NCI-H526 treated with DMSO at 0.1 percent for 48 hours (cell line): ENCODE measurements at regions not wholly inside any gene's neighbourhood (a gene's known extent, or its start where the extent isn't known, plus 50 kb on each side); places are given as distances from the start of the nearest gene placed in this dataset.
"Not testable (repeated sequence)": the region's sequence is repeated elsewhere in the genome, so short reads cannot be mapped to it uniquely, and the experiment has no call there.

ENCODE experiments used
- DNase-seq: peaks from one replicate; lab custom pipeline; 2025; lab: John Stamatoyannopoulos, UW

DNA sequence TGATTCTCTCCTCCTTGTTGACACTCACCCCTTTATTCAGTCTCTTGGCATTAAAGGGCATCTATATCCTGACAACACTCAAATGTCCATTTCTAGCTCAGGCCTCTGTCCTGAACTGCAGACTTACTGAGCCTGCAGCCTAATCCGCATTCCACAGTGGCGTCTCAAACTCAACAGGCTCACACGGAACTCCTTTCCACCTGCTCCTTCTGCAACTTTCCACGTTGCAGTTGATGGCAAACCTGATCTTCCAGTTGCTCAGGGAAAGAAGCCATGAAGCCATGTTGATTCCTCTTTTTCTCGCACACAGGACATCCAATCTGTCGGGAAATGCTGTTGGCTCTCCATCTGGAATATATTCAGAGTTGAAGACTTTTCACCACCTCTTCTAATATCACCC is 522.4 kb downstream of the CCSER2 start:
- no peak for DNase-seq

DNA sequence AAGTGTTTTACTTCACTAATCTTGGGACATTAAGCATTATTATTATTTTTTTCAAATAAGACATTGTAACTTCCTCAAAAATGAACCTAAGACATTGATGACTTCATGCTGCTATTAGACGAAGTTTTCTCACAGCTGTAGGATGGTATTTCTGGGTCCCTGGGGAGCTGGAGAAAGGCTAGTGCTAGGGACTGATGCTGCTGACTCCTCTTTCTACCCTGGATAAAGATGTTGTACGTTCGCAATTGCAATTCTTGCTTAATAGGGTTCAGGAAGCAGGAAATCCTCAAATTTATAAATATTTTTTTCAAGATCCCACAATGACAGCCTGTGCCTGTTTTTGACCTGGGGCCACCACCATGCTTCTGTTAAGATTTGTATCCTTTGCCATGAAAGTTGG is 526.0 kb downstream of the CCSER2 start:
- DNase-seq = no peak

DNA sequence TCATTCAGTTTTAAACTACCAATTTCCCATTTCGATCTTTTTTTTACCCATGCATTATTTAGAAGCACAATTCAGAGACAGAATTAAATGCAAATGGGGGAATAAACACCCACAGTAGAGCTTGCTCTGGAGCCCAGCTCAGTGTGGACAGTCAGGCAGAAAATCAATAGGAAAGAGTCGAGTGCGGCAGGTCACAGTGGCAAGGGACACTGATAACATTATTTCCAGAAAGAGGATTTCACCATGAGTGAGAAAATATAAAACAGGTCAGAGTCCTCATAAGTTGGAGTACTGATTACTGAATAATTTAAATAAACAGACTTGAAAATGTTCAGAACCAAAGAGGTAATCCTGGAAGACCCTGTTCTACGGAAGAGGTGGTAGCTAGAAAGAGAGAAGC is 532.5 kb downstream of the CCSER2 start:
- no peak for DNase-seq

DNA sequence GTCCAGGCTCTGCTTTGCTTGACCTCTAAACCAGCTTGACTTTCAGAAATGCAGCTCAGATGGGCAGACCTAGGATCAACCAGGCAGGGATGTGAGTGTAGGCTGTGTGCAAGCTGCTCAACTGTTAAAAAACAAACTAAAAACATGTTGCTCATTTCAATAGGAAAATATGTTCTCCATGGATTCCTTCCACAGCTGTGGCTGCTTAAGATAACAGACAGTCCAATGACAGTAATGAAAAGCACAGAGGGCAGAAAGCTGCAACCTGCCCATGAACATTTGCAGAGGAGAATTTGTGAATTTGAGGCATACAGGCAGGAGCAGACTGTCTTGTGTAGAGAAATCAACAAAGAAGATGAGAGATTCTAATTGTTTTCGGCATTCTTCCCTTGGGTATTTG is 534.2 kb downstream of the CCSER2 start:
- no peak for DNase-seq

DNA sequence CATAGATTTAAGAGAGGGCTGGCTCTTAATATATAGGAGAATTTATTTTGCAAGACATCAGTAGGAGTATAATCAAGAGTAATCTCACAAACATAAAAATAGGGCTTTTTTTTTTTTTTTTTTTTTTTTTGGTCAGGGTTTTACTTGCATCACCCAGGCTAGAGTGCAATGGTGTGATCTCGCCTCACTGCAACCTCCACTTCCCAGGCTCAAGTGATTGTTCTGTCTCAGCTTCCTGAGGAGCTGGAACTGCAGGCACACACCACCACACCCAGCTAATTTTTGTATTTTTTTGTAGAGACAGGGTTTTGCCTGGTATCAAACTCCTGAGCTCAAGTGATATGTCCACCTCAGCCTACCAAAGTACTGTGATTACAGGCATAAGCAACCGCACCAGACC is 535.3 kb downstream of the CCSER2 start:
- DNase-seq = no peak

DNA sequence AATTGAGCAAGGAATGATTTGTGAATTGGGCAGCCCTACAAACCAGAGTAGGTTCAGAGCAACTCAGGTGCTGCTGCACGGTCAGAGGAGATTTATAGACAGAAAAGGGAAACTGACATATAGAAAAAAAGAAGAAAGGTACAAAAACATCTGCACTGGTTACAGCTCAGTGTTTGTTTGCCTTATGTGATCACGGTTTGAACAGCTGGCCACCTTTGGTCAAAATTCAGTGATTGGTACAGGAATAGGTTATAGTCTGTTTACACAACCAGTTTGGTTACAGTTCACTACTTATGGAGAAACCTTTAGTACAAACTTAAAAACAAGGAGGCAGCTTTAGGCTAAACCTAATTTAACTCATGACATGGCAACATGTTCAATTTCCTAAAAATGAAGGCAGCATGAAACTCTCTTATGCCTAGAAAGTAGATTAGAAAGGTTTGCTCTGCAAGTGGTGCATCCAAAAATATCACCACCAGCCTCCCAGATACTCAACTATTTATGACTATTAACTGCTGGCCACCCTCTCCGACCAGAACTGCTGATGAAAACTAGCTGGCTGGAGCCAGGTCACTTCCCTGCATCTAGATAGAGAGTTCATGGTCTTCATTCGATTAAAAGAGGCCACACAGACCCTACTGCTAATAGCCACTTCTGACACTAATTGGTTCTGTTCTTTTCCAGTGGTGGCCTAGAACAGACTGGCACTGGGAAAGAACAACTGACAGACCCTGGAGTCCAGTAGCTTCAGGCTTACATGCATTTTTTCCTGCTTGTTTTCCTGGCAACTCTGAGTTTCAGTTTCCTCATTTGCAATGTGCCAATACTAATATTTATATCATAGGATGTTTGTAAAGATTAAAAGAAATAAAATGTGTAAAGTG is 548.0 kb downstream of the CCSER2 start:
- no peak for DNase-seq

DNA sequence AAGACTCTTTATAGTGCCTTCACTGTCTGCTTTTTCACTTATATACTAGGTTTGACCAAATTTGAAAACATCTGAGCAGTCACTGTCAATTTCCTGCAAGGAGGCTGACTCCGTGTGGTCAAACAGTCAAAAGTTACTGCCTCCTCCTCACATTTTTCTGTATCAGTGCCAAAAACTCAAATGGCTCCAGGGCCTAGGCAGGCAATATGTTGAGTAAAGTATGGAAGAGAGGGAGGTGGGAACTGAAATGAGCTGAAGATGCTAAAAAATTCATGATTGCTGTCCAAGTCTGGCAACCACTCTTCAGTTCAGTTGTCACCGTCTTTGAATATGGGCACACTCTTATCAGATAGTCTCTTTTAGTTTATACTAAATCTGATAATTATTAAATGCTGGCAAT is 551.6 kb downstream of the CCSER2 start:
- no peak for DNase-seq

DNA sequence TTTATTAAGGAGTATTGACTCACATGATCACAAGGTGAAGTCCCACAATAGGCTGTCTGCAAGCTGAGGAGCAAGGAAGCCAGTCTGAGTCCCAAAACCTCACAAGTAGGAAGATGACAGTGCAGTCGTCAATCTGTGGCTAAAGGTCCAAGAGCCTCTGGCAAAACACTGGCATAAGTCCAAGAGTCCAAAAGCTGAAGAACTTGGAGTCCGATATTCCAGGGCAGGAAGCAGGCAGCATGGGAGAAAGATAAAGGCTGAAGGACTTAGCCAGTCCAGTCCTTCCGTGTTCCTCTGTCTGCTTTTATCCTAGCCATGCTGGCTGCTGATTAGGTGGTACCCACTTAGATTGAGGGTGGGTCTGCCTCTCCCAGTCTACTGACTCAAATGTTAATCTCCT is 553.3 kb downstream of the CCSER2 start:
- not testable (repeated sequence) for DNase-seq

DNA sequence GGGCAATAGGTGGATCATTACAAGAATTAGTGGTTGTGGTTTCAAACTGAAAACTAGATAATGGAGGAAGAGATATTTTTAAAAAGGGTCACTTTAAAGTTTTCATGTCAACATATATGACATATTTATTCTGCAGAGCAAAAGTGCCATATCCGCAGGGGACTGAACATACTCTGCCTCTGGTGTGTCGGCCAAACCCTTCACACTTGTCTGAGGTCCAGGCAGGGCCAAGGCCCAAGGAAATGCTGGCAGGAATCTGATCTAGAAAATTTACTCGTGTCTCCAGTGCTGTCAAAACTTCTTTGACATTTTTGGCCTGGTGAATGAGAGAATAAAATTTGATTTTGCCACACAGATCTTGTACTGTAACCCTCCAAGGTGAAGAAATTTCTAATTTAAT is 562.3 kb downstream of the CCSER2 start:
- no peak for DNase-seq

DNA sequence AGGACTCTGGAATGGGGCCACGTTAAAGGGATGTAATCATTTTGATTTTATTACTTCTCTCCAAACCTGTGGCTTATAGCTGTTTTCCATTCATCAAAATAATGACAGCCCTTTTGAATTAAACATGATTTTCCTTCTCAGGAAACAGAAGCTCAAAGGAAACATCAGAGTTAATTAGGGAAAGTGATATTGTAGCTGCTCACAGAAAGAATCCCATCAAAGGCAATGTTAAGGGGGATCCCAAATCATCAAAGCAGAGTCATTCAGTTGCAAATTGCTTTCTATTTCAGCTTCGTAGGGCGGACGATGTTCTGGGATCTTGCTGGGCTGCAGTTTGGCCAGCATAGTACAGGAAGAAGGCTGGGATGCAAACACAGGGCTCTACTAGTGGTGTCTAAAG is 563.2 kb downstream of the CCSER2 start:
- DNase-seq = no peak

DNA sequence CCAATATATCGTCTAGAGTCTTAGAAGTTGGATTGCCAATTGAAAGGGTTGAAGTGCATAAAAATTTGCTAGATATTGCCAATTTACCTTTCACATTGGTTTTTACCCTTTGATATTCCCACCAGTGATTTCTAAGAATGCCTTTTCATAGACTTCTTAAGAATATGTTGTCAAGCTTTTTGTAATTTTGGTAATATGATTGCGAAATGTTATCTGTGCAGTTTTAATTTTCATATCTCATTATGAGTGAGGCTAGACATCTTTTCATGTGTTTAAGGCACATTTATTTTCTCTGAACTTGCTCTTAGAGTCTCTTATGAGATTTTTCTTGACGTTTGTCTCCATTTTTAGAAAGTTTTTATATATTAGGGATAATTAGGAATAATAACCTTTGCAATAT is 567.2 kb downstream of the CCSER2 start:
- no peak for DNase-seq

DNA sequence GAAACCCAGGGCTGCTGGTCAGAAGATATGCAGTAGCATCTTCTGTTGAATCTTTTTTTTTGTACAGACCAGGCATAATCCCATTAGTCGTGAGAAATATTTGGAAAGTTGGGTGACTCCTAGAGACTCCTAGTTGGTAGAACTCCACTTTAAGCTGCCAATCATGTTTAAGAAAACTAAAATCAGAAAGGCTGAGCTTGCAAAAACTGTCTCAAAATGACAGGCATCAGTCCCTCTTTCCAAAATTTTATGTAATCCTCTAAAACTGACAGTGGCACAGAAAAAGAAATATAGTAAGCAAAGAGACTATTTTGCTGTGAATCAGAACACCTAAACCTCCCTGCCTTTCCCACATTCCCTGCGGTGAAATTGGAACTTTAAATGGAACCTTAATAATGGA is 568.5 kb downstream of the CCSER2 start:
- DNase-seq = no peak

DNA sequence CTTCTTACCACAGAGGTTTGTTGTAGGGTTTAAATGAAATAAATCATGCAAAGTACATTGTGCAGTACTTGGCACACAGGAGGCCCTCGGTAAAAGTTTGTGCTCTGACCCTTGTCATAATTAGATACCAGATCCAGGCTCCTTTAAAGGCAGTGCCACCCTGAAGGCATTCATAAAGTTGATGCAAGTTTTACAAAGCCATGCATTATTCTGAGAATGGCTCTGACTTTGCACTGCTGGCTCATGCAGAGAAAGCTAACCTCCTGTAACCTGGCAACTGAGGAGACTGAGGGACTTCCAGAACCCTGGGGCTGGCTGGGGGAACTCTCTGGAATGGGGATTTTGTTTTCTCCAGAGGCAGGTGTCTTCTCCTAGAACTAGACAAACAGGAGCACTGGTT is 570.9 kb downstream of the CCSER2 start:
- DNase-seq = no peak

DNA sequence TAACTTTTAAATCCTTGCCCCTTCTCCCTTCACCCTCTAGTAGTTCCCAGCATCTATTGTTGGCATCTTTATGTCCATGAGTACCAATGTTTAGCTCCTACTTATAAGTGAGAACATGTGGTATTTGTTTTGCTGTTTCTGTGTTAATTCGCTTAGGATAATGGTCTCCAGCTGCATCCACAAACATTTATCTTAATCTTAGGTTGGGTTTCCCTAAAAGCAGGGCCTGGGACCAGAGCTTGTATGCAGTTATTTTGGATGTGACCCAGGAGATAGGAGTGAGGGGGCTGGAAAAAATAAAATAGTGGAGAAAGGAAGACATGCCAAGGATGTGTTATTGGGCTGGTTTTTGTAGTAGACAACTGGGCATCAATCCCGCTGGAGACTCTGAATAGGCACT is 571.8 kb downstream of the CCSER2 start:
- DNase-seq = no peak

DNA sequence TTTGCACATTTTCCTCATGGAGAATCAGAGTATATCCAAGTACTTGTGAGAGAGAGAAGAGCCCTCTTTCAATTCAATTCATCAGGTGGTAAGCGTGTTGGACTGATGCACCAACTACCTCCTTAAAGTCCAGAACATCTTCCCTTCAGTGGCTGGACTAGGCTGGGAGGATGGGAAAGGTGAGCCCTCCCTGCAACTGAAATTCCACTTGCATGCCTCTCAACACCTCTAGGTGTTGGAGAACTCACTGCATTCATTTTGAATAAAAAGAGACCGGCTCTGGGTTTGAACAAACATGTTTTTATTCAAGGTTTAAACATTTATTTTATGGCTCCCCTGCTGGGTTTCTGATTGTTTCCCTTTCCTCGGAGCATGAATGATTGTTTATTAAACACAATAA is 573.5 kb downstream of the CCSER2 start:
- DNase-seq = no peak

DNA sequence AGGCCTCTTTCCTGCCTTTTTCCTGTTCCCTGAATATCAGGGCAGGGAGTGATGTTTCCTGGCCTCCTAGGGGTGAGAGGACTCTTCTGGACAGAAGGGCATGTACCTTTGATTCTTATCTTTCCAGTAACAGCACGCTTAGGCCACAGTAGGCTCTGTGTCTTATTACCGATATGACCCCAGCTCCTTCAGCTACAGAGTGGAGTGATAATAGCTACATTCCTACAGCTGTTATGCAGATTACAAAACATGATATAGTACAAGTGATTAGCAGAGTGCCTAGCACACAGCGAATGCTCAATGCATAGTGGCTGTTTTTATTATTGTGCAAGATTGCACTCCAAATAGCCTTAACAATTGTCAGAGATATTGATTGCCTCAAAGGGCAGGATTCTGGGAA is 574.2 kb downstream of the CCSER2 start:
- DNase-seq = no peak

DNA sequence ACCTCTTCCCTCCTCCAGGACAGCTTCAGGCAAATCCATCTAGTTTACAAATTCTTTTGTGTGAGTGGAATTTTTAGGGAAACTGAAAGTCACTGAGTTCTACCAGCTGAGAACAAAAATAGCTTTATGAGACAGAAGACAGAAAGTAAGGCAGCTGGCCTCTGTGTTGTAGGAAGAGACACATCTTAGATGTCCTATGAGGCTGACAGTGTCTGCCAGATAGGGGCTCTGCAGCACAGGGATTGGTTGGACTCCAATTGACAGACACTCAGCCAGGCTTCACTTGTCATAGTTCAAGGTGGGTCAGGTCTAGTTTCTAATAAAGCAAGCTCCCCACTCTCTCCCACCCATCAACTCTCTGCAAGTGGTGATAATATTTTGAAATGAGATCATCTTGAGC is 574.9 kb downstream of the CCSER2 start:
- no peak for DNase-seq

DNA sequence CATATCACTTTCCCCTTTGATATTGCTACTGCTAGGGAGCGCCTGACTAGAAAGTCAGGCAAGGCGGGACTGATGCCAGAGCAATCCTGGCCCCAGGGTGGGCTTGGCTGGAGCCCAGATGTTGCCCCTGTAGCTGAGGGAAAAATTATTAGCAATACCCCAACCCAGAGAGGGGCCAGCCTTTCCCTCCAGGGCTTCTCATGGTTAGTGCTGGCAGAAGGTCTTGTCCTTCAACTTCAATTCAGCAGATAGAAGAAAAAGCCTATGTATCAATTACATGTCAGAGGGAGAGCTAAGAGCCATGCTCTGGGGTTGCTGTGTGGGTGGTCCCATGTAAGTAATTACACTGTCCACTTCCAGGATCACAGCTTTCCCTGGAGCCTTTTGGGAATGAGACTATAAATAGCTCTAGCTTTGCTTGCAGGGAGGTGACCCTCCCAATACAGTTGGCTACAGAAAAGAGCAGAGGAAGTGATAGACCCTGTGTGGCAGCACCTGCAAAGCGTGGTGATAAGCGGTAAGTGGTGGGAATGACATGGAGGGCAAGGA is 579.1 kb downstream of the CCSER2 start:
- DNase-seq = no peak

DNA sequence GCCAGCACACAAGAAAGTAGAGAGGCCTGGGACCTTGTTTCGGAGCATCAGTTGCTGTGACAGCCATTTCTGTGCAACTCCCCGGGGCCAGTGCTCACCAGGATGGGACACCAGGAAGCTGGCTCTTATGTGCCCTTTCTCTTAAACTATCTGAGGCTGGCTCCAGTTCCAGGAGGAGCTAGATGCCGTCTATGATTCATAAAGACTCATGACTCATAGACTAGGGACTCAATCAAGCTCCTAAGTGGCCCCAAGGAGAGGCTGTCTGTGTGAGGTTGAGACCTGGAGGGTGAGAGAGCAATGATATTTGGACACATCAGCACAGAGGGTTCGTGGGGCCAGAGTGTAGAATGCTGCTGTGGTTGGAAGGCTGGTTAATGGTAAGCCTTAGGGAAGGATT is 580.1 kb downstream of the CCSER2 start:
- DNase-seq = no peak

DNA sequence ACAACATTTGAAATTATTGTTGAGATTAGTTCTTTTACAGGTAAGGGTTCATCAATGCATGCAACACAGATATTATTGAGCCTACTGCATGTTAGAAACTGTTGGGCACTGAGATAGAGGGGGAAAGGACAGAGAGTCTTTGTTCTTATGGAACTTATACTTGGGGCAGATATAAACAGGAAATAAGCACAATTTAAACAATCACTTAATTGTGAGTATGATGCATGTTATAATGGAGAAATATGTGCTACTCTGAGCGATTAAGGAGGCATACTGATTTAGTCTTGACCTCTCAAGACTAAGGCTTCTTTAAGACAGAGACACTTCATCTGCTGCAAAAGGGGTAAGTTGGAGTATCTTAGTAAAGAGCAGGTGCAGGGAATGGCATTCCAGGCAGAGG is 593.3 kb downstream of the CCSER2 start:
- DNase-seq = no peak

DNA sequence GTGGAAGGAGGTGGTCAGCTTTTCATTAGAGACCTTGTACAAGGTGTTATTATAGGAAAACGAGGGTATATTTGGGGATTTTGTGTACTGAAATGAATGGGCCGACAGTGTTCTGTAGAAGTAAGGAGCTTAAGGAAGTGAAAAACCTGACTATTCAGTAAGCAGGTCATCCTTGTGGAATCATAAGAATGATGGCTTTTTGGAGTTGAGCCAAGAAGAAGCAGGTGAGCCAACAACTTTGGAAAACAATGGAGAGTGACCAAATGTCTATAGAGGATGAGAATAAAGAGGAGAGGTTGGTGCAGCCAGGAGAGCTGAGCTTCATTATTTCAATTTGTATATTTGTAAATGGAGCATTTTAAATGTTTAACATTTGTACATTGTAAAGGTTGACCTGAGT is 595.7 kb downstream of the CCSER2 start:
- DNase-seq = no peak

DNA sequence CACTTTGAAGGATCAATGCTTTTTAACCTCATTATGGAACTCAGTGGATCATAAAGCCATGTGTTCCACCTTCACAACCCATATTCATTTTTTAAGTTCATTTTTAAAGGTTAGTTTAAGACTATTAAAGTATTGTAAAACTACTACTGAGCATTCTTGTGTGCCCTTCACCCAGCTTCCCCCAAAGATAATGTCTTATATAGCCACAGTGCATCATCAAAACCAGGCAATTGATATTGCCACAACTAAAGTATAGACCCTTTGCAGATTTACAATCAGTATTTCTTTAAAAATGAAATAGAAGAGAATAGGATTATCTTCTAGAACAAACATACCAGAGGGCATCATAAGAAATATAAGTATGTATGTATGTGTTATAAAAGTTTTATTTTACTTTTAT is 597.1 kb downstream of the CCSER2 start:
- DNase-seq = no peak

DNA sequence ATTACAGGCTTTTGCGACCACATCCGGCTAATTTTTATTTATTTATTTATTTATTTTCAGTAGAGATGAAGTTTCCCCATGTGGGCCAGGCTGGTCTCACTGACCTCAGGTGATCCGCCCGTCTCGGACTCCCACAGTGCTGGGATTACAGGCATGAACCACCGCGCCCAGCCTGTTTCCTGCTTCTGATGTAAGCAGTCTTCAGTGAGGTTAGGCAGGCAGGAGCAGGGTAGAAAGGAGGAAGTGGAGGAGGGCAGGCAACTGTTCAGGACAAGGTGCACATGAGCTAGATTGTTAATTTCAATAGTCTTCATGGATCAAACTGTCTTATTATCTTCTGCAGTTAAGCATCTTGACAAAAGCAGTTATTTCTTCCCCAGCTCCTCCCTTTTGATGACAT is 605.0 kb downstream of the CCSER2 start:
- no peak for DNase-seq

DNA sequence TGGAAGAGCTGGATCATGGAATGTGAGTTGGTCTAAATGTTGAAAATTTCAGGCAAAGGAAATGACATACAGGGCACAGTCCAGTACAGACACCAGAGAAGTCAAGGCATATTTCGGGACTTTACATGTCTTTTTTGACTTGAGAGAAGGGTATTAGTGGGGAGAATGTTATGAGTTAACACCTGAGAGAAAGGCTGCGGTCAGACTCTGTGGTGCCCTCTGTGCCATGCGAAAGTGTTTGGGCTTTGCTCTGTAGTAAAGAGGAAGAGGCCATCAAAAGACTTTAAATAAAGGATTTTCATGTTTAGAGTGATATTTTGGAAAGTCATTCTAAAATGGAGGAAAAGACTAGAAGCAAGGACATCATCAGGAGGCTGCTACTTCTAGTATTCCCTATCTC is 607.4 kb downstream of the CCSER2 start:
- DNase-seq = no peak
